Renal pelvis (tissue), 1 donor: ENCODE measurements at regions not wholly inside any gene's neighbourhood (a gene's known extent, or its start where the extent isn't known, plus 50 kb on each side); places are given as distances from the start of the nearest gene placed in this dataset.

Source experiments
- DNase-seq: peaks from one replicate; pipeline ENCODE4 v3.0.0-alpha.2; 2013

- DNase-seq = no peak
These were observed 74.9 kb upstream of the SHH start for GRCh38 chr7:155887174-155887525.

GRCh38 chr7:155886391-155887173, 74.3 kb upstream of the SHH start:
- DNase-seq = no peak

- DNase-seq = no peak
These were observed 73.2 kb upstream of the SHH start for GRCh38 chr7:155885167-155886155.

GRCh38 chr7:155884225-155885166, 72.2 kb upstream of the SHH start:
- DNase-seq = no peak

- DNase-seq = no peak
These were observed 71.4 kb upstream of the SHH start for GRCh38 chr7:155883491-155884224.

- no peak for DNase-seq
These were observed 70.3 kb upstream of the SHH start for GRCh38 chr7:155882596-155882995.

GRCh38 chr7:155881471-155882350, 69.4 kb upstream of the SHH start:
- DNase-seq = no peak

GRCh38 chr7:155880721-155881120, 68.5 kb upstream of the SHH start:
- DNase-seq = no peak

GRCh38 chr7:155879592-155879991, 67.3 kb upstream of the SHH start:
- DNase-seq = no peak

GRCh38 chr7:155878674-155879073, 66.4 kb upstream of the SHH start:
- no peak for DNase-seq

GRCh38 chr7:155878250-155878649, 66.0 kb upstream of the SHH start:
- DNase-seq = no peak

GRCh38 chr7:155877167-155877566, 64.9 kb upstream of the SHH start:
- DNase-seq = no peak

- no peak for DNase-seq
These were observed 62.1 kb upstream of the SHH start for GRCh38 chr7:155874411-155874810.

GRCh38 chr7:155874010-155874409, 61.7 kb upstream of the SHH start:
- DNase-seq = no peak

GRCh38 chr7:155872678-155873369, 60.6 kb upstream of the SHH start:
- no peak for DNase-seq

GRCh38 chr7:155871211-155871610, 58.9 kb upstream of the SHH start:
- DNase-seq = no peak

- no peak for DNase-seq
These were observed 58.3 kb upstream of the SHH start for GRCh38 chr7:155870334-155871180.

GRCh38 chr7:155869784-155870076, 57.5 kb upstream of the SHH start:
- DNase-seq = no peak
